Left cardiac atrium (tissue), 4 donors: ENCODE measurements at regions not wholly inside any gene's neighbourhood (a gene's known extent, or its start where the extent isn't known, plus 50 kb on each side); places are given as distances from the start of the nearest gene placed in this dataset.
"Not testable (repeated sequence)": the region's sequence is repeated elsewhere in the genome, so short reads cannot be mapped to it uniquely, and the experiment has no call there.

Experiments used
- ATAC-seq, 2 donors: fragments of 200-7000 bp; cut with Tn5 transposase; one replicate each; pipeline ENCODE4 v1.9.1; 2020; ENCODE audit warnings: mild to moderate bottlenecking in 2 of 2, moderate library complexity in 2 of 2
- DNase-seq: peaks from one replicate; pipeline ENCODE4 v3.0.0-alpha.2; 2020
- intact Hi-C, 2 donors: fragments of 100-400 bp; cut with DNase I; formaldehyde crosslinking; loops; one replicate each; pipeline versions ENCODE4 v1.14.1 to v1.15.1; 2022 to 2023
- donor health status: DM: no; HTN: yes; CAD: no.
- donor health status: DM: no; HTN: yes; CAD: no; lungs with severe emphysema.
- donor health status: DM: yes; HTN: yes; CAD: no.
- donor health status: Dilated cardiomyopathy.

DNA sequence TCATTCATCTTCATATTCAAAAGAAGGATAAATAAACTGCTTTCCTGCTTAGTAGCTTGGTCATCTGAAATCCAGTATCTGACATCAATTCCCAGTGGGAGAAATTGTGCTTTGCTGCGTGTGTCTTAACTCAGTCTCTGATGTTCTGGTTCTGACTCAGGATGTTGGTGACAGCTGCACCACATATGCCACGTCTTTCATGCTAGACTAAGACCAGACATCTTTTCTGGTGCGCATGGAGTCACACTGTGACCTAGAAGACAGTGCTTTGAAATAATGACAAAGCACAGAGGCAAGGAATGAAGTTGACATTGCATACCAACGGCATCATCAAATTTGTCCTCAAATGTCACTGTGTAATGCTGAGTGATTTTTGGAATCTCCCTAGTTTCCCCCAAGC, 308.8 kb upstream of the PLGLB1 start:
- intact Hi-C loops, DNase-seq: not testable (repeated sequence)
- ATAC-seq, result peak in 1 of 2 donors; percentile 33

DNA sequence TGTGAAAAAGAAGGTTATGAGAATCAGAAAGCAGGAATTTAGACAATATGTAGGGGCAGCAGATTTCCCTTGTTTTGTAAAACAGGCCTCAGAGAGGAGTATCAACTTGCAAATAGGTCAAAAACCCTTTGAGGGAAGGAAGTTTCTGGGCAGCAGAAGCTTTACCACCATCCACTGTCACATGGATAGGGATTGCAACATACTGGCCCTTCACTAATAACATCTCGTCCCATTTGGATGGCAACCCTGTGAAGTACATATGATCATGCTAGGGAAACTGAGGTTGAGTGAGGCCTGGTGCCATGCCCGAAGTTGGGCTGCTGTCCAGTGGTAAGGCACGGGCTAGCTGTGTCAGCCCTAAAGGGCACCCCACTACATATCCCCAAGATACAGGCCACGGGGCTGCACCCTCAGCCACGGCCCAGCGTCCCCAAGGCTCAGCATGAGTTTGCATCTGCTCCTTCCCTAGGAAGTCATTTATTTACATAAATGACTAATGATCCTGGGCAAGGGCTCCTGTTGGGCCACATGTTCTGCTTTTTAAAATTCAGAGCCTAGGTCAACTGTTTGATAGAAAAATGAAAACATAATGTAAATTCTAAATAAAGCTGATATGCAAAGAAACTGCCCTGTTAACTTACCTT, 310.4 kb upstream of the PLGLB1 start:
- peak in 1 of 2 donors; percentile 39 for ATAC-seq
- DNase-seq, intact Hi-C loops: not testable (repeated sequence)

DNA sequence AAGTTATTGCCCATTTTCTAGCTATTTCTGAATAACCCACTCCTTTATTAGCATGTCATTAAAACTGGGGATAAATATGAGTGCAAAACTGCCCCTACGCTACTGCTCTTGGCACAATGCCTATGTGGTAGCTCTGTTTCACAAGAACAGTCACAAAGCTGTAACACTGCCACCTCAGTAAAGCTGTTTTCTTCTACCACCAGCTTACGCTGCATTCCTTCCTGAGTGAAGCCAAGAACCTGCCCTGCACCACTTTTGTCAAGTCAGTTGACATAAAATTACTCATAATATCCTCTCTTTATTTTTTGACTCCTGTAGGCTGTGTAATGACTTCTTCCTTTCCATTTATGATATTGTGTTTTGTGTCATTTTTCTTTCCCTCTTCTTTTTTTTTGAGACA, 313.2 kb upstream of the PLGLB1 start:
- ATAC-seq, intact Hi-C loops, DNase-seq: not testable (repeated sequence)

DNA sequence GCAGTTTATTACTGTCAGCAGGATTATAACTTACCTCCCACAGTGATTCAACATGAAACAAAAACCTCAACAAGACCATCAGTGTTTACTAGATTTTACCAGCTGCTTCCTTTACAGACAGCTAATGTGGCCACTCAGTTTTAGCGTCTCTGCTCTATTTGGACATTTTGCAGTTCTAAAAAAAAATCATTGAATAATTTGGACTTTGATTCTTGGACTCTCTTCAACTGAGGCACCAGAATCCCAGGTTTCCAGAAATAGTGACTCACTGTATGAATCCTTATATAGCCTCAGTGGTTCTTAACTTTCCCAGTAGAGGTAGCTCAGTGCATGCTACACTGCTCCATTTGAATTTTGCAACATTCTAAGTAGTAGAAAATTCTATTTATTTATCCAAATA, 317.4 kb upstream of the PLGLB1 start:
- intact Hi-C loops, DNase-seq: not testable (repeated sequence)
- ATAC-seq, result peak in 1 of 2 donors; percentile 87

DNA sequence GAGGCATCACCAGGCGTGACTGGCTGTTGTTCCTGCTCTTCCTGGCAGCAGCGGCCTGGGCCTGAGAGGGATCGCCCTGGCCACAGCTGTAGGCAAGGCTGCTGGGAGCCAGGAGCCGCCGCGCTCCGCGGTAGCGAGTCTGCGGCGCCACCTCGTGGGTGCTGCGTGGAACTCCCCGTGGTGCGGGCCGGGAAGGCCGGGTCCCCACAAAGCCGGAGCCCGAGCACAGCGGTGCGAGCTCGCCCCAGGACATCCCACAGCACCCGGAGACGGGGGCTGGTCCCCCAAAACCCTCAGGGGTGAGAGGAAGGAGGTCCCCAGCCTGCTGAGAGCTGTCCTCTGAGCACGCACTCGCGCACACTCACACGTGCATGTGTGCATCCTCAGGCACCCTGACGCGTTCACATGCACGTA, 320.0 kb upstream of the PLGLB1 start:
- peak in 1 of 2 donors; percentile 50 for ATAC-seq
- intact Hi-C loops, result not testable (repeated sequence)
- peak; percentile 65 for DNase-seq

DNA sequence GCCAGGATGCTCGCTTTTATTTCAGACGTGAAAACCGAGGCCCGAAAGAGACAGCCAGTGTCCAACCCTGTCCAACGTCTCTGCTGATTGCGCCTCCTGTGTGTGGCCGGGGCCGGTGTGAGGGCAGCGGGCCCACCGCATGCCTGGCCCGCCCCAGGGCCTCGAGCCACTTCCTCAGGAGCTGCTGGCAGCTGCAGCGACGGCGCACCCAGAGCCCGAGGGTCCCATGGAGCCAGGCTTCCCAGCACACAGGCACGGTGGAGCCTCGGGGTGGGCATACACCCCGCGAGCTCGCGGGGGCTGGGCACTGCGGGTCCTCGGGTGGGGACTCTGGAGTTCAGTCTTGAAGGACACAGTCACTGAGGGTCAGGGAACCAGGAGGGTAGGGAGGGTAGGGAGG, 320.5 kb upstream of the PLGLB1 start:
- DNase-seq, intact Hi-C loops: not testable (repeated sequence)

DNA sequence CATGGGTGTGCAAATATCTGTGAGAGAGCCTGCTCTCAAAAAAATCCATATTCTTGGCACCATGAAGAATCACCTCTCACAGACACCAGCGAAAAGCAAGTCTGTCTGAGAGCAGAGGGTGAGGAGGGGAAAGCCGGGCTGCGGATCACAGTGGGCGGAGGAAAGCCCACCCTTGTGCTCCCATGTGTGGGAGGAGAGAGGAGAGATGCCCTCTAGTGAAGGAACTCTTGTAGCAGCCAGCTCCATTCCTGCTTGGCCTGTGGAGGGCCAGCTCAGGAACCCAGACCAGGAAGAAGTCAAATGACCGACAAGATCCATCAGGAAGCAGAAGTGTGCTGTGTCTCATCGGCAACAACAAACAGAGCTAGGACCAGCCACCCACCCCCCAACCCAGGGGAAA, 321.7 kb upstream of the PLGLB1 start:
- ATAC-seq, intact Hi-C loops, DNase-seq: not testable (repeated sequence)

More for the DNA sequence above, 320.5 kb upstream of the PLGLB1 start:
- ATAC-seq, result not testable (repeated sequence)

DNA sequence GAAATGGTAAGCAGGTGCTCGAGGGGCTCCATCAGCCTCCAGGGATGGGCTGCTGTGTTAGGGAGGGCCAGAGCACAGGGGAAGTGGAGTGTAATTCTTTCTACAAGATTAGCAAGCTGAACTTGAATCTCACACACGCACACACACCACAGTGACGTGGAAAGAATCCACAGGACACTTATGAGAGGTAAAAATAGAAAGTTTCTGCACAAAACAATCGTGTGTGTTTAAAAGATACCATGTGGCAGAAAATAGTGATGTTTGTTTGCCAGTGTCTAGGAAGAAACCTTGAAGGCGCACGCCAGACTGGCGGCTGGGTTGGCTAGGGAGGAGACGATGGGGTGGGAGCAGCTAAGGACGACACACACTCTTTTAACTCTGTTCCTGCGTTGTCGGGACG, 323.6 kb upstream of the PLGLB1 start:
- intact Hi-C loops, ATAC-seq, DNase-seq: not testable (repeated sequence)

DNA sequence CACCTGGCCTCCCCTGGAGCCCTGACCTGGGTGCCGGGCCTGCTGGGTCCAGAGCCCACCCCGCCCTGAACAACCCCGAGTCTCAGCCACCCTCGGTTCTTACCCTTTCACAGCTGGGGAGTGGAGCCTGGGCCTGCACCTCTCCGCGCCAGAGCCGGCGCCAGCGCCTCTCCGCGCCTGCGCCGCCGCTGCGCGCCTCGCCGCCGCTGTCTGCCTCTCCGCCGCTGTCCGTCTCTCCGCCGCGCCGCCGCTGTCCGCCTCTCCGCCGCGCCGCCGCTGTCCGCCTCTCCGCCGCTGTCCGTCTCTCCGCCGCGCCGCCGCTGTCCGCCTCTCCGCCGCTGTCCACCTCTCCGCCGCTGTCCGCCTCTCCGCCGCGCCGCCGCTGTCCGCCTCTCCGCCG, 326.9 kb upstream of the PLGLB1 start:
- intact Hi-C loops, ATAC-seq, DNase-seq: not testable (repeated sequence)

DNA sequence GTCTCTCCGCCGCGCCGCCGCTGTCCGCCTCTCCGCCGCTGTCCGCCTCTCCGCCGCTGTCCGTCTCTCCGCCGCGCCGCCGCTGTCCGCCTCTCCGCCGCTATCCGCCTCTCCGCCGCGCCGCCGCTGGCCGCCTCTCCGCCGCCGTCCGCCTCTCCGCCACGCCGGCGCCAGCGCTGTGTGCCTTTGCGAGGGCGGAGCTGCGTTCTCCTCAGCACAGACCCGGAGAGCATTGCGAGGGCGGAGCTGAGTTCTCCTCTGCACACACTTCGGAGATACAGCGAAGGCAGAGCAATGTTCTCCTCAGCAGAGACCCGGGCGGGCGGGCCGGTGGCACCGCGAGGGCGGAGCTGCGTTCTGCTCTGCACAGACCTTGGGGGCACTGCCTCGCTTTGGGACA, 327.4 kb upstream of the PLGLB1 start:
- DNase-seq, ATAC-seq, intact Hi-C loops: not testable (repeated sequence)

DNA sequence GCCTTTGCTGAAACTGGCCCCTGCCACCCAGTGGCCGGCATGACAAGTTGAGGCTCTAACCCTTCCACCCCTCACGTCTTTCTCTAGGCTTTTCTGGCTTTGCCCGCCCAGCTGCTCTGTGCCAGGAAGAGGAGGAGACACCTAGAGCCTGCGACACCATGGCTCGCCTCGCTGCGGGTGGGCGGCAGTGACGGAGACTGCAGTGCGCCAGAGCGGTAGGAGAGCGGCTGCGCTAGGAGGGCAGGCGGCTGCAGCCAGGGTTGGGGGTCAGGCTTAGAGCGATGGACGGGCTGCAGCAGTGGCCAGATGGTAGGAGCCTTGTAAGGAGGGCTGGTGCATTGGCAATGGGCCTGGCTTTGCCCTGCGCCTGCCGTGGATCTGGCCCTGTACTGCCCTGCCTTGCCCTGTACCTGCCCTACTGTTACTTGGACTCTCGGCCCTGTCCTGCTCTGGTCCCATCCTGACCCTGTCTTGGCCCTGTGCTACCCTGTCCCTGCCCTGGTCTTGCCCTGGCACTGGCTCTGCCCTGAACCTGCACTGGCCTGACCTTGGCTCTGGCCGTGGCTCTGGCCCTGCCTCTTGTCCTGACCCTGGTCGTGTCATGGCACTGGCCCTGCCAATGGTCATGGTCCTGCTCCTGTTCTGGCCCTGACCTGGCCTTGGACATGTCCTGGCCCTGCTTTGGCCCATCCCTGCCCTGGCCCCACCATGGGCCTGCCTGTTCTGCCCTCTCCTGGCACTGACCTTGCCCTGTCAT, 330.7 kb upstream of the PLGLB1 start:
- ATAC-seq, intact Hi-C loops, DNase-seq: not testable (repeated sequence)

DNA sequence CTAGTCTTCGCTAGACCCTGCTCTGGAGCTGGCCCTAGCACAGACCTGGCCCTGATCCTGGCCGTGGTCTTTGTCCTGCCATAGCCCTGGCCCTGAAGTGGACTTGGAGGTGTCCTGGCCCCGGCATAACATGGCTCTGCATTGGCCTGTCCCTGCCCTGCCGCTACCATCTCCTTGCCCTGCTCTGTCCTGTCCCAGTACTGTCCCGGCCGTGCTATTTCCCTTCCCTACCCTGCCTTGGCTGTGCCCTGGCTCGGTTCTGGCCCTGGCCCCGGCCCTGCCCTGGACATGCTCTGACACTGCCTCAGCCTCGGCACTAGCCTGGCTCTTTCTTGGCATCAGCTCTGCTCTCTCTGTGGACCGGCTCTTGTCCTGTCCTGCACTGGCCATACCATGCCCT, 331.8 kb upstream of the PLGLB1 start:
- intact Hi-C loops, ATAC-seq, DNase-seq: not testable (repeated sequence)

DNA sequence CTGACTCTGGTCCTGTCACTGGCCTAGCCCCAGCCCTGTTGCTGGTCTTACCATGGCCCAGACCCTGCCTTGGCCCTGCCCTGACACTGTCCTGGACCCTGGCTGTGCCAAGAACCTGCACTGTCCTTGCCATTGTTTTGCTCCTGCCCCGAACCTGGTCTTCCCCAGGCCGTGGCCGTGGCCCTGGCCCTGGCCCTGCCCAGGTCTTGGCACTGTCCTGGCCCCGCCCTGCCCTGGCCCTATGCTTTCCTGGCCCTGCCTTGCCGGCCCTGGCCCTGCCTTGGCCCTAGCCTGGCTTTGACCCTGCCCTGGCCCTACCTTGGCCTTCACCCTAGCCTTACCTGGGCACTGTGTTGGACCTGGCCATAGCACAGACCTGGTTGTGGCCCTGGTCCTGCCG, 332.5 kb upstream of the PLGLB1 start:
- intact Hi-C loops, DNase-seq, ATAC-seq: not testable (repeated sequence)

DNA sequence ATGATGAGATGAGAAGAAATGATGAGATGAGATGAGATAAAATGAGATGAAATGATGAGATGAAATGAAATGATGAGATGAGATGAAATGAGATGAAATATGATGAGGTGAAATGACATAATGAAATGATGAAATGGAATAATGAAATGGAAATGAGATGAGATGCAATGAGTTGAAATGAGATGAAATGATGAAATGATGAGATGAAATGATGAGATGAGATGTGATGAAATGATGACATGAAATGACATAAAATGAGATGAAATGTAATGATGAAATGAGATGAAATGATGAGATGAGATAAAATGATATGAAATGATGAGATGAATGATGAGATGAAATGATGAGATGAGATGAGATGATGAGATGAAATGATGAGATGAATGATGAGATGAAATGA, 338.6 kb upstream of the PLGLB1 start:
- ATAC-seq, DNase-seq, intact Hi-C loops: not testable (repeated sequence)

DNA sequence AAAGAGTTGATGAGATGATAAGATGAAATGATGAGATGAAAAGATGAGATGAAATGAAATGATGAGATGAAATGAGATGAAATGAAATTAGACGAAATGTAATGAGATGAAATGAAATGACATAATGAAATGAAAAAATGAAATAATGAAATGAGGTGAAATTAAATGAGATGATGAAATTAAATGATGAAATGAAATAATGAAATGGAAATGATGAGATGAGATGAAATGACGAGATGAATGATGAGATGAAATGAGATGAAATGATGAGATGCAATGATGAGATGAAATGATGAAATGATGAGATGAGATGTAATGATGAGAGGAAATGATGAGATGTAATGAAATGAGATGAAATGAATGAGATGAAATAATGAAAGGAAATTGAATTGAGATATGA, 339.3 kb upstream of the PLGLB1 start:
- intact Hi-C loops, ATAC-seq, DNase-seq: not testable (repeated sequence)

DNA sequence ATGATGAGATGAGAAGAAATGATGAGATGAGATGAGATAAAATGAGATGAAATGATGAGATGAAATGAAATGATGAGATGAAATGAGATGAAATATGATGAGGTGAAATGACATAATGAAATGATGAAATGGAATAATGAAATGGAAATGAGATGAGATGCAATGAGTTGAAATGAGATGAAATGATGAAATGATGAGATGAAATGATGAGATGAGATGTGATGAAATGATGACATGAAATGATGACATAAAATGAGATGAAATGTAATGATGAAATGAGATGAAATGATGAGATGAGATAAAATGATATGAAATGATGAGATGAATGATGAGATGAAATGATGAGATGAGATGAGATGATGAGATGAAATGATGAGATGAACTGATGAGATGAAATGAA, 340.2 kb upstream of the PLGLB1 start:
- intact Hi-C loops, DNase-seq, ATAC-seq: not testable (repeated sequence)

DNA sequence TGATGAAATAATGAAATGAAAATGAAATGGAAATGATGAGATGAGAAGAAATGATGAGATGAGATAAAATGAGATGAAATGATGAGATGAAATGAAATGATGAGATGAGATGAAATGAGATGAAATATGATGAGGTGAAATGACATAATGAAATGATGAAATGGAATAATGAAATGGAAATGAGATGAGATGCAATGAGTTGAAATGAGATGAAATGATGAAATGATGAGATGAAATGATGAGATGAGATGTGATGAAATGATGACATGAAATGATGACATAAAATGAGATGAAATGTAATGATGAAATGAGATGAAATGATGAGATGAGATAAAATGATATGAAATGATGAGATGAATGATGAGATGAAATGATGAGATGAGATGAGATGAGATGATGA, 342.7 kb upstream of the PLGLB1 start:
- intact Hi-C loops, DNase-seq, ATAC-seq: not testable (repeated sequence)

DNA sequence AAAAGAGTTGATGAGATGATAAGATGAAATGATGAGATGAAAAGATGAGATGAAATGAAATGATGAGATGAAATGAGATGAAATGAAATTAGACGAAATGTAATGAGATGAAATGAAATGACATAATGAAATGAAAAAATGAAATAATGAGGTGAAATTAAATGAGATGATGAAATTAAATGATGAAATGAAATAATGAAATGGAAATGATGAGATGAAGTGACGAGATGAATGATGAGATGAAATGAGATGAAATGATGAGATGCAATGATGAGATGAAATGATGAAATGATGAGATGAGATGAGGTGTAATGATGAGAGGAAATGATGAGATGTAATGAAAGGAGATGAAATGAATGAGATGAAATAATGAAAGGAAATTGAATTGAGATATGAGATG, 343.4 kb upstream of the PLGLB1 start:
- intact Hi-C loops, ATAC-seq: not testable (repeated sequence)

DNA sequence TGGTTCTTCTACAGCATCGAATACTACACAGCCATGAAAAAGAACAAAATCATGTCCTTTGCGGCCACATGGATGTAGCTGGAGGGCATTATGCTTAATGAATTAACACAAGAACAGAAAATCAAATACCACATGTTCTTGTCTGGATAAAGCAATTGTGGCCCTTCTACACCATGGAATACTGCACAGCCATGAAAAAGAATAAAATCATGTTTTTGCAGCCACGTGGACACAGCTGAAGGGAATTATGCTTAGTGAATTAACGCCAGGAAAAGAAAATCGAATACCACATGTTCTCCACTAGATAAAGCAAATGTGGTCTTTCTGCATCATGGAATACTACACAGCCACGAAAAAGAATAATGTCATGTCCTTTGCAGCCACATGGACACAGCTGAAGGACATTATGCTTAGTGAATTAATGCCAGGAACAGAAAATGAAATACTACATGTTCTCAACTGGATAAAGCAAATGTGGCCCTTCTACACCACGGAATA, 361.8 kb upstream of the PLGLB2 start:
- intact Hi-C loops, result not testable (repeated sequence)

More for the DNA sequence above, 343.4 kb upstream of the PLGLB1 start:
- not testable (repeated sequence) for DNase-seq

DNA sequence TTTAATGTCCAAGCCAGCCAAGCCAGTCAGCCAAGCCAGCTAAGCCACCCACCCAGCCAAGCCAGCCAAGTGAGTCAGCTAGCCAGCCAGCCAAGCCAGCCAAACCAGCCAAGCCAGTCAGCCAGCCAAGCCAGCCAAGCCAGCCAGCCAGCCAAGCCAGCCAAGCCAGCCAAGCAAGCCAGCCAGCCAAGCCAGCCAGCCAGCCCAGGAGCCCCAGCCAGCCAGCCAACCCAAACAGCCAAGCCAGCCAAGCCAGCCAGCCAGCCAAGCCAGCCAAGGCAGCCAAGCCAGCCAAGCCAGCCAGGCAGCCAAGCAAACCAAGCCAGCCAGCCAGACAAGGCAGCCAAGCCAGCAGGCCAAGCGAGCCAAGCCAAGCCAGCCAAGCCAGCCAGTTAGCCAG, 352.1 kb upstream of the PLGLB2 start:
- DNase-seq, ATAC-seq, intact Hi-C loops: not testable (repeated sequence)

More for the DNA sequence above, 361.8 kb upstream of the PLGLB2 start:
- not testable (repeated sequence) for ATAC-seq, DNase-seq
